Tibial nerve (tissue), 4 donors: ENCODE measurements at regions not wholly inside any gene's neighbourhood (a gene's known extent, or its start where the extent isn't known, plus 50 kb on each side); places are given as distances from the start of the nearest gene placed in this dataset.

ENCODE experiments used
- DNase-seq, 2 donors: peaks; one replicate each; pipeline ENCODE4 v3.0.0-alpha.2; 2019; ENCODE audit warnings: low spot score in 2 of 2
- H3K27ac ChIP-seq, 4 donors: fragments of 200-600 bp; sonication (generic) in 3 of 4; one replicate each; pipeline ENCODE4 v1.5.1; 2017 to 2019; ENCODE audit warnings: mild to moderate bottlenecking in 1 of 4
- H3K27me3 ChIP-seq, 2 donors: fragments of 200-600 bp; sonication (generic) in 1 of 2; one replicate each; pipeline versions ENCODE4 v1.5.1 to v1.6.0; 2017 to 2019
- H3K36me3 ChIP-seq, 3 donors: fragments of 200-600 bp; sonication (generic); one replicate each; pipeline ENCODE4 v1.5.1; 2018 to 2019
- H3K4me1 ChIP-seq, 4 donors: fragments of 200-600 bp; sonication (generic) in 3 of 4; one replicate each; pipeline ENCODE4 v1.5.1; 2017 to 2019
- H3K4me3 ChIP-seq, 4 donors: fragments of 200-600 bp; sonication (generic) in 3 of 4; one replicate each; pipeline ENCODE4 v1.5.1; 2017 to 2019; ENCODE audit warnings: mild to moderate bottlenecking in 1 of 4, moderate library complexity in 1 of 4
- H3K9me3 ChIP-seq, 4 donors: fragments of 200-600 bp; sonication (generic) in 3 of 4; one replicate each; pipeline ENCODE4 v1.5.1; 2017 to 2019
- EP300 ChIP-seq, 2 donors: sonication (generic); formaldehyde crosslinking; IDR thresholded peaks; one replicate each; pipeline ENCODE4 v1.6.1; 2017; ENCODE audit warnings: antibody characterized with exemption in 2 of 2, mild to moderate bottlenecking in 1 of 2
- POLR2A ChIP-seq, 2 donors: fragments of 450-650 bp; IDR thresholded peaks; one replicate each; pipeline ENCODE4 v1.6.1; 2017; ENCODE audit warnings: antibody characterized with exemption in 2 of 2, mild to moderate bottlenecking in 2 of 2, moderate library complexity in 2 of 2
- WGBS, 2 donors: methylation state at CpG; one replicate each; pipeline ENCODE4 v1.1.5; 2018; 5-methylcytosine and 5-hydroxymethylcytosine counted together
- TF ChIP-seq, protein P1 (sequence below), 5 experiments: fragments of 200-600 bp in 3 of 5; fragments of 450-650 bp in 2 of 5; sonication (generic) in 3 of 5; IDR thresholded peaks; one replicate each; pipeline ENCODE4 v1.5.1; 2016 to 2019; ENCODE audit warnings: antibody characterized with exemption in 5 of 5, mild to moderate bottlenecking in 3 of 5, moderate library complexity in 2 of 5

DNA sequence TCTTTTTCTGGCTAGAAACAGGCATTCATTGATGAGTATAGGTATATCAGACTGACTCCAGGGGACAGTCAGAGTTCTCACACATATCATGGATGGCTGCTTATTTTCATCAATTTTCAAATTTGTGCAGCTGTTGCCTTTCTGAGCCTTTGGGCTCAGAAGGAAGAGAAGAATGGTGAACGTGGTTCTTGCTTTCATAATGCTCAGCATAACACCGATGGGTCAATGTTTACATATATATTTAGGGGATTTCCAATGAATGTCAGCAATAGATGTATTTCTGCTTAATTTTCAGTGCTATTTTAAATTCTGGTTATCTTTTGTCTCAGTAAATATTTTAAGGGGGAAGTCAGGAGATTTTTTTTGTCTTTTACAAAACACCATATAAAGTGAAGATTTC, 581.4 kb upstream of the DPPA4 start:
- no peaks in the 10 kb centered on the region for H3K27me3 ChIP-seq
- 55 to 88% methylated on average over 2 of the region's 2 CpGs for WGBS, 2 donors

DNA sequence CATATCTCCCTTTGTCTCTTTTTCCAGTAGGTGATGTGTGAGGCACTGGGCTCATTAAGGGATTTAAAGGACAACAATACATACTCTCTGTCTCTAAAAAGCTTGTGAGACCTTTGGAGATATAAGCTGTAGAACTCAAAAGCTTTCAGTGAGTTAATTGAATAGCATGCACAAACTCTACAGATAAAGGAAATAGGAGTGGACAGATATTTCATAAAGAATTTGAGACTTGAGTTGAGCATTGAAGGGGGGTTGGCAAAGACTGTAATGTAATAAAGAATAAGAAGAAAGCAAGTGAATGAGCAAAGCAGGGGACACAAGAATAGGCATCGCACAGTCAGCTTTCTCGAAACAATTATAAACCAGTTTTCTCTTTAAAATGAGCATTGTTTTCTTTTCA, 583.4 kb upstream of the DPPA4 start:
- H3K27me3 ChIP-seq: no peaks in the 10 kb centered on the region
- H3K9me3 ChIP-seq: no peaks in the 10 kb centered on the region
- H3K36me3 ChIP-seq: no peaks in the 10 kb centered on the region
- no peaks in the 10 kb centered on the region for H3K4me1 ChIP-seq
- no peak overlapping the region for H3K27ac ChIP-seq
- no peak overlapping the region for H3K4me3 ChIP-seq
- 93 to 94% methylated on average over 2 of the region's 2 CpGs for WGBS, 2 donors
- TF ChIP-seq POLR2A (IDR thresholded peaks at IDR 0.05) (no peak), EP300 (IDR thresholded peaks at IDR 0.05) (no peak)
- TF ChIP-seq, protein P1, sequence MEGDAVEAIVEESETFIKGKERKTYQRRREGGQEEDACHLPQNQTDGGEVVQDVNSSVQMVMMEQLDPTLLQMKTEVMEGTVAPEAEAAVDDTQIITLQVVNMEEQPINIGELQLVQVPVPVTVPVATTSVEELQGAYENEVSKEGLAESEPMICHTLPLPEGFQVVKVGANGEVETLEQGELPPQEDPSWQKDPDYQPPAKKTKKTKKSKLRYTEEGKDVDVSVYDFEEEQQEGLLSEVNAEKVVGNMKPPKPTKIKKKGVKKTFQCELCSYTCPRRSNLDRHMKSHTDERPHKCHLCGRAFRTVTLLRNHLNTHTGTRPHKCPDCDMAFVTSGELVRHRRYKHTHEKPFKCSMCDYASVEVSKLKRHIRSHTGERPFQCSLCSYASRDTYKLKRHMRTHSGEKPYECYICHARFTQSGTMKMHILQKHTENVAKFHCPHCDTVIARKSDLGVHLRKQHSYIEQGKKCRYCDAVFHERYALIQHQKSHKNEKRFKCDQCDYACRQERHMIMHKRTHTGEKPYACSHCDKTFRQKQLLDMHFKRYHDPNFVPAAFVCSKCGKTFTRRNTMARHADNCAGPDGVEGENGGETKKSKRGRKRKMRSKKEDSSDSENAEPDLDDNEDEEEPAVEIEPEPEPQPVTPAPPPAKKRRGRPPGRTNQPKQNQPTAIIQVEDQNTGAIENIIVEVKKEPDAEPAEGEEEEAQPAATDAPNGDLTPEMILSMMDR (IDR thresholded peaks at IDR 0.05): no peak
- DNase-seq: no peak

More for the DNA sequence above, 581.4 kb upstream of the DPPA4 start:
- no peak for DNase-seq
- Histone ChIP-seq H3K4me1 (no peaks in the 10 kb centered on the region), H3K27ac (no peak overlapping the region), H3K4me3 (no peak overlapping the region), H3K9me3 (peaks cover 0 to 3% (median 0%) of the 10 kb centered on the region in 4 donors), H3K36me3 (no peaks in the 10 kb centered on the region)
- no peak for TF ChIP-seq EP300 (IDR thresholded peaks at IDR 0.05)
- no peak for TF ChIP-seq POLR2A (IDR thresholded peaks at IDR 0.05)
- TF ChIP-seq, protein P1 (IDR thresholded peaks at IDR 0.05): no peak

DNA sequence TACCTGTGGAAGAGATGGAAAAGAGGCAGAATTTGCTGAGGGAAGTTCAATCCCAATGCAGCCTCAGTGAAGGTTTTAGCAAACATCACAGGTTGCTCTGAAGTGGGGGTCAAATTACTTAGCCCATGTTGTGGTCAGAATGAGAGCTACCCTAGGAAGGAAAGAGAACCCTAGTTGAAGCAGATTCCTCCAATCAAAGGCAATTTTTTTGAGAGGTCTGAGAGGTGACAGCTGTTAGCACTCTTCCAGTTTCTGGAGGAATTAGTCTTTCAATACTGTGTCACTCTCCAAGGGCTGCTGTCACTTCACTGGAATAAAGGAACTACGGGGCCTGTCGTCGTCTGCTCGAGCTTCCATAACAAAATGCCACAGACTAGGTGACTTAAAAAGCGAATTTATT, 584.2 kb upstream of the DPPA4 start:
- H3K27me3 ChIP-seq: no peaks in the 10 kb centered on the region
- 66 to 79% methylated on average over 5 of the region's 5 CpGs for WGBS, 2 donors
- H3K4me1 ChIP-seq: no peaks in the 10 kb centered on the region
- H3K27ac ChIP-seq: no peak overlapping the region
- H3K9me3 ChIP-seq: no peaks in the 10 kb centered on the region
- H3K4me3 ChIP-seq: no peak overlapping the region
- H3K36me3 ChIP-seq: no peaks in the 10 kb centered on the region
- no peak for TF ChIP-seq POLR2A (IDR thresholded peaks at IDR 0.05)
- TF ChIP-seq, protein P1 (IDR thresholded peaks at IDR 0.05): no peak
- TF ChIP-seq EP300 (IDR thresholded peaks at IDR 0.05): no peak
- DNase-seq: no peak

DNA sequence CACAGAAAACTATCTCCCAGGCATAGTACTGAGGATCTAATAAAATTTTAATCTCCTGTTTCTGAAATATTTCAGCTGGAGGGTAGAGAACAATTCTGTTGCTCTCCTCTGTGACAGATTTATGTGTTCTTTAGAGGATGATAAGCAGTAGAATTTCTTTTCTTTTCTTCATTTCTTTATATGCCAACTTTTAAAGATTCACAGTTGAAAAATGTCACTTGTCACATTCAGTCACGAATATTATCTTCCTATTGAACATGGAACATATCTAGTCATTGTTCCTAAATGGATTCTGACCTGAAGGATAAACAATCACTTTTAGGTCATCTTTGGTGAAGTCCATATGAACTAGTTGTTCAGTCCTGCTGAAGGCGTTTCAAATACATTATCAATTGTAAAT, 585.5 kb upstream of the DPPA4 start:
- 63 to 69% methylated on average over 2 of the region's 2 CpGs for WGBS, 2 donors
- H3K27ac ChIP-seq: no peak overlapping the region
- H3K36me3 ChIP-seq: no peaks in the 10 kb centered on the region
- no peaks in the 10 kb centered on the region for H3K4me1 ChIP-seq
- TF ChIP-seq, protein P1 (IDR thresholded peaks at IDR 0.05): no peak
- no peak for TF ChIP-seq EP300 (IDR thresholded peaks at IDR 0.05)
- TF ChIP-seq POLR2A (IDR thresholded peaks at IDR 0.05): no peak
- no peak overlapping the region for H3K4me3 ChIP-seq
- no peaks in the 10 kb centered on the region for H3K27me3 ChIP-seq
- H3K9me3 ChIP-seq: no peaks in the 10 kb centered on the region
- no peak for DNase-seq

DNA sequence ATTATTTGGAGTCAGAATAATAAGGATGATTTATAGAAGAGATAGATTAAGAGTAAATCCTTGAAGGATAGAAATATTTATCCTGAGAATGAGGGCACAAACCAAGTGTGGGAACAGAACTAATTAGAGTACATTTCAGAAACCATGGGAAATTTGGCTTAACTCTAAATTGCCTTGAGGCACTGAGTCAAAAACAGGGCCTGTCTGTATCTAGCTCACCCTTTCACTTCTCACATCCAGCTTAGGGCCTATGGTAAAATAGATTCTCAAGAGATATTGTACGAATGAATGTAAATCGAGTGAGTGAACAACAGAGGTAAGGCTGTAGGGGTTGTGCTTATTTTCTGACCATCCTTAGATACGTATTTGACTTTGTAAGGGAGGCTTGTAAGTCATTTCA, 586.1 kb upstream of the DPPA4 start:
- DNase-seq: no peak
- H3K27ac ChIP-seq: no peak overlapping the region
- H3K4me3 ChIP-seq: no peak overlapping the region
- TF ChIP-seq EP300 (IDR thresholded peaks at IDR 0.05) (no peak), POLR2A (IDR thresholded peaks at IDR 0.05) (no peak)
- TF ChIP-seq, protein P1 (IDR thresholded peaks at IDR 0.05): no peak
- H3K36me3 ChIP-seq: no peaks in the 10 kb centered on the region
- H3K9me3 ChIP-seq: no peaks in the 10 kb centered on the region
- WGBS, 2 donors: 65 to 73% methylated on average over 3 of the region's 3 CpGs
- no peaks in the 10 kb centered on the region for H3K27me3 ChIP-seq
- no peaks in the 10 kb centered on the region for H3K4me1 ChIP-seq
